ENCODE measurements at regions not wholly inside any gene's neighbourhood (a gene's known extent, or its start where the extent isn't known, plus 50 kb on each side); places are given as distances from the start of the nearest gene placed in this dataset.

DNA sequence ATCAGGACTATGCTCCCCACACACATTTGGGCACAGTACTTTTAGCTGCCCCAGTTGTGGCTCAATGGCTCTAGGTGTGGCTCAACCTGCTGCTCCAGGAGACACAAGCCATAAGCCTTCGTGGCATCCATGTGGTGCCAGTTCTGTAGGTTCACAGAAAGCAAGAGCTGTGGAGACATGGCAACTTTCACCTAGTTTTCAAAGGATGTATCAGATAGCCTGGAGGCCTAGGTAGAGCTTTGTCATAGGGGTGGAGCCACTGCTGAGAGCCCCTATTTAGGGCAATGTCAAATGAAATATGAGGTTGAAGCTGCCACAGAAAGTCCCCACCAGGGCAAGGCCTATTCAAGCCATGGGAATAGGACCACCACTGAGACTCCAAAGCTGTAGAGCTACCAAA is 210.5 kb downstream of the LMO4 start:
- TF ChIP-seq, protein P1, sequence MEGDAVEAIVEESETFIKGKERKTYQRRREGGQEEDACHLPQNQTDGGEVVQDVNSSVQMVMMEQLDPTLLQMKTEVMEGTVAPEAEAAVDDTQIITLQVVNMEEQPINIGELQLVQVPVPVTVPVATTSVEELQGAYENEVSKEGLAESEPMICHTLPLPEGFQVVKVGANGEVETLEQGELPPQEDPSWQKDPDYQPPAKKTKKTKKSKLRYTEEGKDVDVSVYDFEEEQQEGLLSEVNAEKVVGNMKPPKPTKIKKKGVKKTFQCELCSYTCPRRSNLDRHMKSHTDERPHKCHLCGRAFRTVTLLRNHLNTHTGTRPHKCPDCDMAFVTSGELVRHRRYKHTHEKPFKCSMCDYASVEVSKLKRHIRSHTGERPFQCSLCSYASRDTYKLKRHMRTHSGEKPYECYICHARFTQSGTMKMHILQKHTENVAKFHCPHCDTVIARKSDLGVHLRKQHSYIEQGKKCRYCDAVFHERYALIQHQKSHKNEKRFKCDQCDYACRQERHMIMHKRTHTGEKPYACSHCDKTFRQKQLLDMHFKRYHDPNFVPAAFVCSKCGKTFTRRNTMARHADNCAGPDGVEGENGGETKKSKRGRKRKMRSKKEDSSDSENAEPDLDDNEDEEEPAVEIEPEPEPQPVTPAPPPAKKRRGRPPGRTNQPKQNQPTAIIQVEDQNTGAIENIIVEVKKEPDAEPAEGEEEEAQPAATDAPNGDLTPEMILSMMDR (IDR thresholded peaks at IDR 0.05; ENCODE audit: insufficient read depth, low read length) = no peak
- TF ChIP-seq POLR2AphosphoS5 (IDR thresholded peaks at IDR 0.05; ENCODE audit: low read depth) = no peak
- TF ChIP-seq, protein P2, sequence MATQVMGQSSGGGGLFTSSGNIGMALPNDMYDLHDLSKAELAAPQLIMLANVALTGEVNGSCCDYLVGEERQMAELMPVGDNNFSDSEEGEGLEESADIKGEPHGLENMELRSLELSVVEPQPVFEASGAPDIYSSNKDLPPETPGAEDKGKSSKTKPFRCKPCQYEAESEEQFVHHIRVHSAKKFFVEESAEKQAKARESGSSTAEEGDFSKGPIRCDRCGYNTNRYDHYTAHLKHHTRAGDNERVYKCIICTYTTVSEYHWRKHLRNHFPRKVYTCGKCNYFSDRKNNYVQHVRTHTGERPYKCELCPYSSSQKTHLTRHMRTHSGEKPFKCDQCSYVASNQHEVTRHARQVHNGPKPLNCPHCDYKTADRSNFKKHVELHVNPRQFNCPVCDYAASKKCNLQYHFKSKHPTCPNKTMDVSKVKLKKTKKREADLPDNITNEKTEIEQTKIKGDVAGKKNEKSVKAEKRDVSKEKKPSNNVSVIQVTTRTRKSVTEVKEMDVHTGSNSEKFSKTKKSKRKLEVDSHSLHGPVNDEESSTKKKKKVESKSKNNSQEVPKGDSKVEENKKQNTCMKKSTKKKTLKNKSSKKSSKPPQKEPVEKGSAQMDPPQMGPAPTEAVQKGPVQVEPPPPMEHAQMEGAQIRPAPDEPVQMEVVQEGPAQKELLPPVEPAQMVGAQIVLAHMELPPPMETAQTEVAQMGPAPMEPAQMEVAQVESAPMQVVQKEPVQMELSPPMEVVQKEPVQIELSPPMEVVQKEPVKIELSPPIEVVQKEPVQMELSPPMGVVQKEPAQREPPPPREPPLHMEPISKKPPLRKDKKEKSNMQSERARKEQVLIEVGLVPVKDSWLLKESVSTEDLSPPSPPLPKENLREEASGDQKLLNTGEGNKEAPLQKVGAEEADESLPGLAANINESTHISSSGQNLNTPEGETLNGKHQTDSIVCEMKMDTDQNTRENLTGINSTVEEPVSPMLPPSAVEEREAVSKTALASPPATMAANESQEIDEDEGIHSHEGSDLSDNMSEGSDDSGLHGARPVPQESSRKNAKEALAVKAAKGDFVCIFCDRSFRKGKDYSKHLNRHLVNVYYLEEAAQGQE (IDR thresholded peaks at IDR 0.05; ENCODE audit: insufficient replicate concordance, low read depth) = no peak

Measured in HL-60 (cell line).